MM.1S (cell line): ENCODE measurements at regions not wholly inside any gene's neighbourhood (a gene's known extent, or its start where the extent isn't known, plus 50 kb on each side); places are given as distances from the start of the nearest gene placed in this dataset.

Source experiments
- CTCF ChIP-seq: fragments of 300-600 bp; sonication (generic); IDR thresholded peaks from 2 replicates; pipeline ENCODE4 v1.5.1; 2016; ENCODE audit warnings: antibody characterized with exemption, low read length, mixed read lengths
- EZH2 ChIP-seq: fragments of 300-600 bp; sonication (generic); optimal IDR thresholded peaks from 2 replicates; pipeline ENCODE3; 2017; ENCODE audit warnings: low read depth, mild to moderate bottlenecking, antibody characterized with exemption, low read length, mixed read lengths

- no peak for TF ChIP-seq CTCF
- TF ChIP-seq EZH2, result no peak
Observed at GRCh38 chr5:81878333-81878732, 93.5 kb upstream of the ATG10 start.
